ENCODE measurements at regions not wholly inside any gene's neighbourhood (a gene's known extent, or its start where the extent isn't known, plus 50 kb on each side); places are given as distances from the start of the nearest gene placed in this dataset.

DNA sequence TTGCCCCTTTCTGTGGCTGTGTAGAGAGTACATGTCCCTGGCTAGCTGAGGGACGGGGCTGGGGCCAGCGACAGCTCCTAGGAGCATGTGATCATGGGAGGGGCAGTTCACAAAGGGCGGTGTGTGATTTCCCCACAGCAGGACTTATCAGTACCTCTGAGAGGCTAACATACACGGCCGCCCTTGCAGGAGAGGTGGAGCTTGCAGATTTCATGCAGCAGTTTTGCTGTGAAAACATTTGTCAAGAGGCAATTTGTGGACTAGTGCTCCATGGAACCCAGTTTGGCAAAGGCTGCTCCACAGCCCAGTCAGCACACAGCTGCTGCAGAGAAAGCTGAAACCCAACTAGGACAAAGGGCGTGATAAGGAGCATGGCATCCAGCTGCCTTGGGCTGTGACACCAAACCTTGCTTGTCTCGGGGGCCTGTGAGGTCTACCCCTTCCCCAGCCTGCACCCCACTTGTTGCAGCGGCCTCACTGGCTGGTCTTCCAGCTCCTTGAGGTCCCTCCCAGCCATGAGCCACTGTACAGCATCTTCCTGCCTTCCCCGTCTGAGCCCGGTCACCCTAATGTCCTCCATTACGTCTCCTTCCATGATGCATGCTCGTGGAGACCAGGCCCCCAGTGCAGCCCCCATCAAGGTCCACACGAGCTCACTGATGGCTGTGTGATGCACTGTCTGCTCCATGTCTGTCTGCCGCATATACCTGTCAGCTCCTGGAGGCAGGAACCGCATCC is 121.4 kb upstream of the HDAC4 start:
- no peak for DNase-seq

DNA sequence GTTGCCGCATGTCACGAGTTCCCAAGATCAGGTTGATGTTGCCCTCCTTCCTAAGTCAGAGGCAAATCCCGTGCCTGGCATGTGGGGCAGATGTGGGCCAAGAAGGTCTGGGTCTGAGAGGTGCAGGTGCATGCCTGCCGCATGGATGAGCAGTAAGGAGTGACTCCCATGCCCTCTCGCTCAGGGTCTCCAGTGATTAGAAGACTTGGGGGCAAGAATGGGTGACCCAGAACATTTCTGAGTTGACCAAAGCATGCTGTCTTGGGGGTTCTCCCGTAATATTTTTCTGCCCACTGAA is 120.6 kb upstream of the HDAC4 start:
- no peak for DNase-seq

DNA sequence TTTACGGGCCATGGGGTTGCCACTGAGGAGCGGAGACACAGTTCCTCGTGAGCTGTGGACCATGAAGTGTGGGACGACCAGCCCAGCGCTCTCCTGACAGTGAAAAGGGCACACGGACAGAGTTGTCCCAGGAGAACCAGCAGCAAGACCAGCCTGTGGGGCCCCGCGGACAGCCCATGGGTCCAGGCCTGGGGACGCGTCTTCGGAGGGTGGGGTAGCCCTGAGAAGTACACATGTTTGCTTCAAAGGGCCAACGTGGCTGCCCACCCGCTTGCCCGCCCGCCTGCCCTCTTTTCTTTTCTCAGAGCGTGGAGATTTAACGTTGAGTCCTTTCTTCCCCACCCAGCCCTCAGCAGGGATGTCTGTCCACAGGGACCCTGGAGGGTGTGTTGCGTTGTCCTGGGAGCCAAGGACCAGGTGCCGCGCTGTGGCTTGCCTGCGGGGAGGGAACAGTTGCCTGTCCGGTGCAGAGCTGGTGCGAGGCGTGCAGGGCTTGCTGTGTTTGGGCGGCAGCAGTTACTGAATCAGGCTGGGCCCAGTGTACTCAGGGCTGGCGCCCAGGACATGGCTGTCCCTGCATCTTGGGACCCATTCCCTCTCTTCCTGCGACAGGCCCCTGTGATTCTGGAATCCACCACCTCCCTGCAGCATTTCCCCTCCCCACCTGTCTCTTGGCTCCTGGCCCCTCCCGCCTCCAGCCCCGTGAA is 120.1 kb upstream of the HDAC4 start:
- DNase-seq = no peak

DNA sequence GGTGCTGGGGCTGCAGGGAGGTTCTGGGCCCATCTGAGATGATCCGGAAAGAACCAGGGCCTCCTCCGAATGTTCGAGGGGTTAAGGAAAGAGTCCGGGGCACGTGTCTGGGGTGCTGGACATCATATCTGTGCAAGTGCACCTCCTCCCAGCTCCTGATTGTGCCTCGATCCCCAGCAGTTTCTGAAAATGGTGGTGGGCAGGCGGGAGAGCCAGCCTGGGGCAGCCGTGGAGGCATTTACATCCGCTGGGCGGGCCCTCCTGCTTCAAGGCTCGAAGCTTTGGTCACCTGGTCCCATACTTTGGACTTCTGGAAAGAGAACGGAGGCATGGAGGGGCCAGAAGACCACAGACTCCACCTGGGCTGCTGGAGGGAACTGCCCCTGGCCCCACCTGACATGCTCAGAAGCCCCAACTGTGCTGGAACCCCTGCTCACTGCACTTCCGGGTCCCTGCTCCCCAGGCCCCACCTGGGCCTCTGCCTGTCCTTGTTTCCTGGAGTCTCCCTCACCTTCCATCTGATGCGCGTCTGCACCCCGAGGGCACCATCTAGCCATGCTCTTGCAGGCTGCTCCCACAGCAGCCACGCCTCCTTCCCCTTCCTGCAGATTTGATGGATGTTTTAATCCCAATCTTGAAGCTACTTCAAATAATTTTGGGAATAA is 119.2 kb upstream of the HDAC4 start:
- no peak for DNase-seq

DNA sequence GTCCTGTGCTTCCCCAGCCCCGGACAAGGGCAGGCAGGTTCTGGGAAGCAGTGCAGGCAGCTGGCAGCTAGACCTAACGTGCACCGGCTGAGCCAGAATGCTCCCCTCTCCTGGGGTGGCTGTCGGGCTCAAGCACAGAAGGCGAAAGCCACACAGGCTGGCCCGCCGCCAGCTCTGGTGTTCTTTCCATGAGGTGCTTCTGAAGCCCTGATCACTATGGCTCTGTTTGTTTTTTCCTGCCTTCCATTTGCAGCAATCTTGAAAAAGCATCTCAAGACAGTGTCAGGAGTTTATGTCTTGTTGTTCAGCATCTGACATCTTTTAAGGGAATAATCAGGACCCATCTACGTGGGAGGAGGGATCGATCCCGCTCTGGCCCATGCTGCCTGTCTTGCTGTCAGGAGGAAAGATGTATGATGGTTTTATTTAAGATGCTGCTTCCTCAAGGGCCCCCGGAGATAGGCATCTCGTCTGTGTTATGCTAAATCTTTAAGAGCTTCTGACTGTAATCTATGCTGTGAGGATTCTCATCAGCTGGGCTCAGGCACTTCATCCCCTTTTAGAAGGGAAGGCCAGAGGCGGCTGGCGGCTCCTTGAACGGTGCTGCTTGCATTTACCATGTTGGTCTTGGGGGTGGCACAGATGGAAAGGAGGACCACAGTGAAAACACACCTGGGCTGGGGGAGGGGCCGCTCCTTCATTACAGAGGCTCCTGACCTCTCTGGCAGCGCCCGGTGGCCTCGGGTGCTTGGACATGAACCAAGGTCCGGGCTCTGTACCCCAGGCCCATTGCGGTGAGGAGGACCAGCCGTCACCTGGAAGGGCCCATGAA is 118.5 kb upstream of the HDAC4 start:
- DNase-seq = no peak

DNA sequence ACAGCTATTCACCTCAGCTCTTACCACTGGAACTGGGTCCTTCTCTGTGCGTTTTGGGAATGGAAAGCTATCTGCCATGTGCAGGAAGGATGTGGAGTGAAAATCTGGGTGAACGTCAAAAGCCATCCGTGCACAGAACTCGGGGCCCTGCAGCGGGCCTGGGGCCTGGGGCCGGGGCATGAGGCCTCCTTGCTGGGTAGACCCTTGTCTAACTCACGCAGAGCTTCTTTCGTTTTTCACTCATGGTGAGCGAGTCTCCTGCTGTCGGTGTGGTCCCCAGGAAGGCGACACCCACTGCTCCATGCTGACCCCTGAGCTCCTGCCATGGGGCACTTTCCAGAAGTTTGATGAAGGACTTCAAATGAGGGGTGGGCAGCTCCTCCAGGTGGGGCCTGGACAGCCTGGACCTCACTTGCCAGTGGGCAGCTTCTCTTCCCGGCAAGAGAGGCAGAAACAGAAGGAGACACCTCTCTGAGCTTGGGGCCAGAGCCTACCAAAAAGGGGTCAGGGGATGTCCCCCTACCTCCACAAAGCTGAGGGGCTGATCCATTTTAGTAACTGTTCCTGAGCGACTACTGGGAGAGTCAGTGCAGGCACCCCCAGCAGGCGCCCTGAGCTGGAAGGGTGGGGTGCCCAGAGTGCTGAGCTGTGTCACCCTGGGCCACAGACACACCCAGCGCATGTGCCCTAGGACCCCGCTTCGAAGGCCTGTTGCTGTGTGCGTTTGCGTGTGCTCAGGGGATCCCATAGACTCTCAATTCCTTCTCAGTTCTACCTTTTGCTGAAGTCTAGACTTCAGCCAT is 117.7 kb upstream of the HDAC4 start:
- no peak for DNase-seq

DNA sequence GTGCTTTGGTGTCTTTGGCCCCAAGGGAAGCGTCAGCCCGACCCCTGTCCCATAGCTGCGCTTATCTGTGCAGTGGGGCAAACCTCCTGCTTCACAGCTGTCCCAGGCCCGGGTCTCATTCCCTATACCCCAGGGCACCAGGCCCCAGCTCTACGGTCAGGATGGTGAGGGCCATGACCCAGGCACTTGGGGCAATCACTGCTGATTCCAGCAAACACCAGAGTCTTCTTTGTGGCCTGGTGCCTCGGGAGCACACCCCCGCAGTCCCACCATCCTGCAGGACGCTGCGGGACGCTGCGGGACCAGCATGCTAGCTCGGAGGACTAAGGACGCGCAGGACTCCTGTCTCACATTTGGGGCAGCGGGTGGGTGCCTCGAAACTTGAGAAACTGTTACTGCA is 116.9 kb upstream of the HDAC4 start:
- DNase-seq = no peak

DNA sequence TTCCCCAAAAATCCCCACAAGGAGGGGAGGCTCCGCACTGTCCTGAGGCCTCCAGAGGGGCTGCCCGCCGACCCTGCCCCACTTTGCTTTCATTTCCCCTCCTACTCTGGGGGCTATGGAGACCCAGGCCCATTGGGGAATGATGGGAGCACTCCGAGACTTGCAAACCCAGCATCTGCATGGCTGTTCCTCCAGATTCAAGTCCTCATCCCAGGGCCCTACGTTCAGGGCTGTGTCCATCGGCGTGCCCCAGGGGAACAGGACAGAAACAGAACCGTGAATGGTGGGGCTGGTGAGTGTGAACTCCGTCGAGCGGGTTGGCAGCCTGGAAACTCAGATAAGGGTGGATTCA is 116.1 kb upstream of the HDAC4 start:
- DNase-seq = no peak

DNA sequence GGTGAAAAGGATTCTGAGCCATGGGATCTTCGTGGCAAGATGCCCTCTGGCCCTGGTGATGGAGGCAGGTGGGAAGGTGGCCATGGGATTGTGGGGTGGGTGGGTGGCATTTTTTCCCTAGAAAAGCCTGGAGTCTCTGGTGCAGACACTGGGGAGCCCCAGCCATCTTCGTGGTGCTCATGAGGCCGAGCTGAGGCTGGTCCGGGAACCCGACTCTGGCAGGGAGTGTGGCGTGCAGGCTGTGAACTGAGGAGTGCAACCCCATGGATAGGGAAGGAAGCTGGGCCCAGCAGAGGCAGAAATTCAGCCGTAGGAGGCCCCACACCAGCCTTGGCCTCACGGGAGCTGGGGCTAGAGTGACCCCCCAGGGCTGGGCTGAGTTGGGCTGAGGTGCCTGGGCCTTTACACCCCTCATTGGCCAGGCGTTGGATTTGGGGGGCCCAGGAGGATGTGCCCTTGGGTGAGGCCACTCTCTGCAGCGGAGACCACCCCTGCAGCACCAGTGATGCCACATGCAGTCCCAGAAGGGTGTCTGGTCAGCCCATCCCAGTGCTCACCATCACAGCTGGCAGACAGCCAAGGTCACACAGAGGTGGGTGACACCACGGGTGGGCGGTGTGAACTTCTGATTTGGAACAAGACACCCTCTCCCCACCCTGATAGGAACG is 115.6 kb upstream of the HDAC4 start:
- no peak for DNase-seq

DNA sequence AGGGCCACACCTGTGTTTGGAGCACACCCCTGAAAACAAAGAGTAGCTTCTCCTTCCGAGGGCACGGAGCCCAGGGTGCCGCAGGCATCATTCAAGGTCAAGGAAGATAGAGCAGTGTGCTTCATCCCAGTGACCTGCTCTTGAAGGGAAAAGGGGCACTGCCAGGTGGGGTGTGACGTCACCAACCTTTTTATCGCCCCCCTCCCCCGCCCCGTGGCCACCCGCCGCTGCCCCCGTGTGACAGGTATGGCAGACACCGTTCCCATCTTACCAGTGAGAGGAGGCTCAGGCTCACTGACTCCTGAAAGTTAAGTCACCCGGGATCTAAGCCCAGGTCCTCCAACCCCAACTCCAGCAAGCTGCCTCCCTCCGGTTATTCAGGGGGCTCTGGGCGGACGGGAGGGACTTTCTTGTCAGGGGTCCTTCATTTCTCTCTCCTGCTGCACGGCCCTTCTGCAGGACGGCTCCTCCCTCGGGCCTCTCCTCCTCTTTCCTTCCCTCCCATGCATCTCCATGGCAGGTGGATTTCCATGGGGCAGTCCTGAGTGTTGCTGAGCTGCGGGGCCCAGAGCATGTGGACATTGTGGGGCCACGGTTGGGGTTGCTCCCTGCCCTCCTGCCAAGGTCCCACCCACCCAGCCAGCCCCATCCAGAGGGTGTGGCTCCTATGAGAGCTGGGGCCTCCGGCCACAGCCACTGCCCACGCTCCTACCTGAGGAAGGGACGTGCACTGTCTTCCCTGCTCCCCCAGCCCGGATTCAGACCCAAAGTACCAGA is 114.1 kb upstream of the HDAC4 start:
- no peak for DNase-seq

DNA sequence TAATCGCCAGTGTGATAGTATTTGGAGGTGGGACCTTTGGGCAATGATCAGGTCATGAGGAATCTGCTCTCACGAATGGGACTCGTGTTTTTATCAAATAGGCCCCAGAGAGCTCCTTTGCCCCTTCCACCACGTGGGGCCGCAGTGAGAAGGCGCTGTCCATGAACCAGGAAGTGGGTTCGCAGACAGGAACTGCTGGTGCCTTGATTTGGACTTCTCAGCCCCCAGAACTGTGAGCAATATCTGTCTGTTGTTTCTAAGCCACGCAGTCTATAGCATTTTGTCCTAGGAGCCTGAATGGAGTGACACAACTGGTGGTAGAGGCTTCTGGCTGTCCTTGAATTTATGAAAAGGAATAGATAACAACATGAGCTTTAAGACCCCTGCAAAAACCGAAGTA is 111.2 kb upstream of the HDAC4 start:
- DNase-seq = no peak

DNA sequence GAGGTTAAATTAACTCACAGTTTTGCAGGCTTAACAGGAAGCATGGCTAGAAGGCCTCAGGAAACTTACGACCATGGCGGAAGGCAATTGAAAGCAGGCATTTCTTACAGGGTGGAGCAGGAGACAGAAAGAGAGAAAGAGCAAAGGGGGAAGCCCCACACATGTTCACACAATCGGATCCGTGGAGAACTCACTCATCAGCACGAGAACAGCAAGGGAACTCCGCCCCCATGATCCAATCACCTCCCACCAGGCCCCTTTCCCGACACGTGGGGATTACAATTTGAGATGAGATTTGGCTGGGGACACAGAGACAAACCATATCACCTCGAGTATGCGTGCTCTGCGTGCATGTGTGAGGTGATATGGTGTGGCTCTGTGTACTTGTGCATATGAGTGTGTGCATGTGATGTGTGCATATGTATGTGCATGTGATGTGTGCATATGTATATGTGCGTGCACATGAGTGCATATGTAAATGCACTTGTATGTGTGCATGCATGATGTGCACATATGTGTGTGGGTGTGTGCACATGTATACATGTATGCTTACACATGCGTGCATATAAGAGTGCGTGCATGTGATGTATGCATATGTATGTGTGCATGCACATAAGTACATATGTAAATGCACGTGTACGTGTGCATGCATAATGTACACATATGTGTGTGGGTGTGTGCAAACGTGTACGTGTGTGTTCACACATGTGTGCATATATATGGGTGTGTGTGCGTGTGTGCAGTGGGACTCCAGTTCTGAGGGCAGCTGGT is 108.7 kb upstream of the HDAC4 start:
- no peak for DNase-seq

DNA sequence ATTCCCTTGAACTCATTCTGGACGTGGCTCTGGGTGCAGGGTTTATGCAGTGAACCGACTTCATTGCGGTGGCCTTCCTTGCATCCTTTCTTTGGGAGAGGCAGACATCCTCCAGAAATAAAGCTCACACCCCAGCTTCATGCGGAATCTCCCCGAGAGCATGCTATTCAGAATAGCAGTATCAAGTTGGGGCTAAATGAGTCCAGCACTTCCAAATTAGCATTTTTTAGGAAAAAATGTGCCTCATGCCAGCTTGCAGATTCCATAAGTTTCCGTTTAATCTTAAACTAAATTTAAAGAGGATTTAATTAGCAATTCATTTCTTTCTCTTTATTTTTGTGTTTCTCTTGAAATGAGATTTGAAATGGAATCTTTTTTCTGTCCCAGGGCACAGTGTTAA is 107.4 kb upstream of the HDAC4 start:
- DNase-seq = no peak

DNA sequence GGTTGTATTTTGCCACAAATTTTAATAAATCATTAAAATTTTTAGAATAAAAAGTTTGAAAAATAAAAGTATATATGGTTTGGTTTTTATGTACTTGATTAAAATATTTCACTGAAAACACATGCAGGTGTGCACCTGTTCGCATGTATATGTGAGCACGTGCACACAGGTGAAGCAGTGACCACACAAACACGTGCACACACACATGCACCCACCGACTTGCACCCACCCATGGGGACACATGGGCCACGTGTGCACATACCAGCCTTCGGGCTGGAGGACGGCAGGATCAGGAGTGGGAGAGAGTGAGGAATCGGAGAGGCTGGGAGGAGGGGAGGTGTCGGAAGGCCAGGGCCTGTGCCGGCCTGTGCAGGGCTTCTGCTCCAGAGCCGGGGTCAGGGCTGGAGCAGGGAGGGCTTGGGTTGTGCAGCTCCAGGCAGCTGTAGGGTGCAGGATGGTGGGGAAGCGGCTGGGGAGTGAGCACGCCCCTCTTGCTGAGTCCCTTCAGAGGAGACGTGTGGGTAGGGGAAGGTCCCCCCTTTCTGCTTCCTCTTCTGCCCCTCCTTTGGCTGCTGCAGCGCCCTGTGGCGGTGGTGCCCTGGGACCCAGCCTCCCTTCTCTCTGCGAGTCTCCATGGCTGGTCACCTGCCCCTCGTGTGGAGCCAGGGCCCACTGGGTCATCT is 106.9 kb upstream of the HDAC4 start:
- no peak for DNase-seq

DNA sequence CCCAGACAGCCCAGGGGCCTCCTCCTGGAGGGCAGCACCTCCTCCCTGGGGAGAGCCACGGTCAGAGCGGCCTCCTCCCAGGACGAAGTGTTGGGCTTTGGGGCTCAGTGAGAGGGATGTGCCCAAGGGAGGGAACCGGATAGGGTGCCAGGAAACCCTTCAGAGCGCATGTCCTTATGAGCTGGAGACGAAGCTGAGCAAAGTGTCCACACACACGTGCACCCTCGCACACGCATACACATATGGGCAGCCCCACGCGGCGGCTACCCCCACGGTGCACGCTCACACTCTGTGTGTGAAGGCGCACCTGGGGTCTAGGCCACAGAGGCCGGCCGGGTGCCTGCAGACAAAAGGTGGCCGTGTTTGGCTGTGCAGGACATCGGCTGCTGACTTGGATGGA is 106.1 kb upstream of the HDAC4 start:
- no peak for DNase-seq

DNA sequence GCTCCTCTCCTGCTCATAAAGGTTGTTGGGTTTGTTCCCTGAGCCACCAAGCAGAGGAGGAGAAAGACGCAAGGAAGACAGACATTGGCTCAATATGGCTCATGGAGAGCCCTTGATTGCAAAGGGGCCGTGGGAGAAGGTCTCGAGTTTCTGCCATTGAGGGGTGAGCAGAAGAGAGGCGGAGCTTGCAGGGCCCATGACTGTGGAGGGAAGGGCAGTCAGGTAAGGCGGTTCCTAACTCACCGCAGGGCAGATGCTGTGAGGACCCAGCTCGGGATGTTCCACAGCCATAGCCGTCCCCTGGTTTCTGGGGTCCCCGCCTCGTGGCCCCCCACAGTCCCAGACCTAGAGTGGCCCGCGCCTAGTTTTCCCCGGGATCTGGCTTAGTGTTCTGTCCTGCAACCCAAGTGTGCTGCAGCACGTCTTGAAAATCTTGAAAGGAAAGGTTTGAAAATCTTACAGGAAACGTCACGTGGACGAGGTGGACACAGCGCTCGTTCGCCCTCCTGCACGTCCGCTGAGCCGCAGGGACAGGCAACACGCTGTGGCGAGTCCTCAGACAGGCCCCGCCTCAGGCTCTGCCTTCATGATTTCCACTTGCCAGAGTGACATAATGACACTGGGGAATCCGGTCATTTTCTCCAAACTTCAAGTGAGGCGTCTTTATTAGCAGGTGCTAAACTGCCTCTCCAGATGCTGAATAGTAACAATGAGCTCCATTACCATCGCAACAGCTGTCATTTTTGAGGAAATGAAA is 105.5 kb upstream of the HDAC4 start:
- DNase-seq = no peak

DNA sequence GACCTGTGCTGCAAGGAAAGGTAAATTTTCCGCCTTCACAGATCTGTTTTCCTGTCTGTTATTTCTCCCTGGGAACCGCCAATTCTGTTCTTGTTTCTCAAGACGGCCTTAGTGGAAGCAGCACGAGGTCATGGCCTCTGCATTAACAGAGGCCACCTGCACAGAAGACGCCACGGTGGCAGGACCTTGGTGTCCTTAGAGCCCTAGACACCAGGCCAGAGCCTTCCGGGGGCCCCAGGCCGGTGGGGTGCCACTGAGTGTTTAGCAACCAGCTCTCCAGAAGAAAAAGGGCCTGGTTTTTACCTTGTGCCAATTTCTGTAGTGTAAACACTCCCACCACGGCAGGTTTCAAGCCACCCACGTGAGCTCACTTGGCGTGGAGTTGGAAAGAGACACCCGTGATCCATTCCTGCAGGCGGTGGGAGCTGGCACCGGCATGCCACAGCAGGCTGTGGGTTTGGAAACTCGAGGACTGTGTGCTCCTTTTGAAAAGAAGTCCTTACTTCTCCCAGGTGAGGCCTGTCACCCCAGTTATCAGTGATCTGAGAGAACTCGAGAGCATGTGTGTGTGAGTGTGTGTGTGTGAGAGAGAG is 103.9 kb upstream of the HDAC4 start:
- no peak for DNase-seq

DNA sequence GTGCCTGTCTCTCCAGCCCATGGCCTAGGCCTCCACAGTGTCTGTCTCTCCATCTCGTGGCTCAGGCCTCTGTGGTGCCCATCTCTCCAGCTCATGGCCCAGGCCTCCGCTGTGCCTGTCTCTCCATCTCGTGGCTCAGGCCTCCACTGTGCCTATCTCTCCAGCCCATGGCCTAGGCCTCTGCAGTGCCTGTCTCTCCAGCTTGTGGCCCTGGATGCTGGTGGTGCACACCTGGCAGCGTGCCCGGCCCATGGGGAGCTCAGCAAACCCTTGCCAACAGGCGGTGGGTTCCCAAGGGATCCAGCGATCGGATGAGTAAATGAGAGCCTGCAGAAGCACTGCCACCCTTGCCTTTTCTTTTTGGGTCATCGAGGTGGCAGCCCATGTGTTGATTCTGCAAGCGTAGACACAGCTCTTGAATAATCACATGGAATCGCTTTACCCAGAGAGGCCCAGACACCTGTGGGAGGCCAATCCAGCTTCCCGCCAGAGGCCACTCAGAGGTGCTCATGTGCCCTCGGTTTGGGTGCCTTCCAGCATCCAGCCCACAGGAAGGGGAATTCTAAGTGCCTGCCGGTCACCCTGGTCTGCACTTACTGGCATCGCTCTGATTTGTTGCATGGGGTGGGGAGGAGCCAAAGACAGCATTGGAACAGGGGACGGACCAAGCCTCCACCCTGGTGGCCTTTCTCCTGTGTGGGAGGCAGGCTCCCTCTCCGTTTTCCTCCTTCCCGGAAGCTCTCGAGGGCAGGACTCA is 101.8 kb upstream of the HDAC4 start:
- no peak for DNase-seq

Measured in activated CD4-positive, alpha-beta T cell treated with anti-CD3 and anti-CD28 coated beads for 4 hours (primary cell).